ENCODE measurements at regions not wholly inside any gene's neighbourhood (a gene's known extent, or its start where the extent isn't known, plus 50 kb on each side); places are given as distances from the start of the nearest gene placed in this dataset.

GRCh38 chr3:150268426-150269391, 139.4 kb upstream of the TSC22D2 start:
- TF ChIP-seq RXRA (IDR thresholded peaks at IDR 0.05; ENCODE audit: insufficient read depth, low read depth, low read length) (no peak), TEAD4 (IDR thresholded peaks at IDR 0.05; ENCODE audit: low read depth, low read length) (no peak), CTCF (IDR thresholded peaks at IDR 0.05; ENCODE audit: control extremely low read depth in 1 of 3, insufficient read depth in 1 of 3, low read depth in 1 of 3, low read length in 3 of 3) (no peak), POLR2A (IDR thresholded peaks at IDR 0.05; ENCODE audit: control extremely low read depth in 1 of 2, low read depth in 2 of 2, low read length in 2 of 2) (no peak), SUZ12 (IDR thresholded peaks at IDR 0.05; ENCODE audit: low read length) (no peak), EZH2 (IDR thresholded peaks at IDR 0.05; ENCODE audit: low read depth, low read length, severe bottlenecking) (no peak), RFX5 (IDR thresholded peaks at IDR 0.05; ENCODE audit: borderline replicate concordance, low read depth, low read length) (no peak), POLR2AphosphoS5 (IDR thresholded peaks at IDR 0.05; ENCODE audit: low read depth, low read length) (no peak), SRF (IDR thresholded peaks at IDR 0.05; ENCODE audit: low read depth, low read length) (no peak), RBBP5 (IDR thresholded peaks at IDR 0.05; ENCODE audit: borderline replicate concordance, low read depth, low read length) (no peak)
